ENCODE measurements at regions not wholly inside any gene's neighbourhood (a gene's known extent, or its start where the extent isn't known, plus 50 kb on each side); places are given as distances from the start of the nearest gene placed in this dataset.

- H3K36me3 ChIP-seq (ENCODE audit: control insufficient read depth, insufficient read depth, low read length): no peaks in the 10 kb centered on the region
- DNase-seq (ENCODE audit: low read depth, low spot score): no peak
- no peak overlapping the region for H3K4me3 ChIP-seq (ENCODE audit: low read length)
- no CpG with 5 or more reads among the region's 24 CpGs for WGBS (ENCODE audit: insufficient coverage, insufficient read length)
- no peak overlapping the region for H3K27ac ChIP-seq (ENCODE audit: low read length)
- H3K27me3 ChIP-seq (ENCODE audit: control insufficient read depth, insufficient read depth, low read length): no peaks in the 10 kb centered on the region
- no peaks in the 10 kb centered on the region for H3K9me3 ChIP-seq (ENCODE audit: control insufficient read depth, insufficient read depth, low read length)
- peaks cover 2% of the 10 kb centered on the region; the same call in 1 of the 2 replicates for H3K4me1 ChIP-seq (ENCODE audit: control insufficient read depth, insufficient read depth, low read length)
Measured at GRCh38 chr16:86387468-86388440, 122.6 kb upstream of the FOXF1 start.

DNA sequence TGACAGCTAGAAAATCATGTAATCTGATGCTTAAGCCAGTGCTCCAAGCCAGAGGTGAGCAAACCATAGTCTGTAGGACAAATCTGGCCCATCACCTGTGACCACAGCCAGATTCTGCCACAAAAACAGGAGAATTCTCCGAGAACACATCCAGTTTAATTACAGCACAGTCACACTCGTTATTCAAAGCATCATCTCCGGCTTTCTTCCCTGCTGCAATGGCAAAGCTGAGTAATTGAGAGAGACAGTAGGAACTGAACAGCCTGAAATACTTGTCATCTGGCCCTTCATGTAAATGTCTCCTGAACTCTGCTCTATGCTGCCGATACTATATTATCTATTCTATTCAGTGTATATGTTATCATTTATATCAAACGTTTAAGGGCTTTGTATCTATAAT lies 121.4 kb upstream of the FOXF1 start:
- Histone ChIP-seq H3K27ac (ENCODE audit: low read length) (no peak overlapping the region), H3K4me3 (ENCODE audit: low read length) (no peak overlapping the region), H3K27me3 (ENCODE audit: control insufficient read depth, insufficient read depth, low read length) (no peaks in the 10 kb centered on the region), H3K36me3 (ENCODE audit: control insufficient read depth, insufficient read depth, low read length) (no peaks in the 10 kb centered on the region), H3K9me3 (ENCODE audit: control insufficient read depth, insufficient read depth, low read length) (no peaks in the 10 kb centered on the region), H3K4me1 (ENCODE audit: control insufficient read depth, insufficient read depth, low read length) (no peaks in the 10 kb centered on the region)
- DNase-seq (ENCODE audit: low read depth, low spot score): no peak
- no CpG with 5 or more reads among the region's 5 CpGs for WGBS (ENCODE audit: insufficient coverage, insufficient read length)

DNA sequence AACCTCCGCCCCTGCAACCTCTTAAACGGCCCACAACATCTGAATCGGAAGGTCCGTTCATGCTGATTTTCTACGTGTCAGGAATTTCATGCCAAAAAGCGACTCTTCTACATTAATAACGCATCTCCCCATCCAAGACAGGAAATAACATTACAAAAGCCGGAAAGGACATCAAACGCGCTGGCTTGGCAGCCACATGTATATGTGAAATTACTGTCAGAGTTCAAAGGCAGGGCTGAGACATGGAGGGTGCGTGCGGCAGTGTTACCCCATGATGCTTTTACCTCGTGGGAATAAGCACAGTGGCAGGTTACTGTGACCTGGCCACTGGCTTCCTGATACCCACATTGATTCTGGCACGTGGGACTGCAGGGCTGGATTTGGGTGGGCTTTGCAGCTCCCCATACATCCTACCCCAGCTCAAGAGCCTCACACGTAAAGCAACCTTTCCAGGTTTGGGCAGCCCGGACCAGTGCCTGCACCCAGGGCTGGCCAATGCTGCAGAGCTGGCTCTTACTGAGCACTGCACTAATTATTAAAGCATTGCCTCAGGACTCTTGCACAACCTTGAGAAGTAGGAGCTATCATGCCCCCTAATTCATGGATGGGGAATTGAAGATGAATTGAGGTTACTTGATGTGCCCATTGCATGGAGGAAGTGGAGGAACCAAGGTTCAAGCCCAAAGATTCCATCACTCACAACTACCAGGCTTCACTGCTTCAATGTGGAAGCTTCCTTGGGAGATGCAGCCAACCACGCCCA lies 120.6 kb upstream of the FOXF1 start:
- no CpG with 5 or more reads among the region's 17 CpGs for WGBS (ENCODE audit: insufficient coverage, insufficient read length)
- Histone ChIP-seq H3K36me3 (ENCODE audit: control insufficient read depth, insufficient read depth, low read length) (no peaks in the 10 kb centered on the region), H3K27me3 (ENCODE audit: control insufficient read depth, insufficient read depth, low read length) (no peaks in the 10 kb centered on the region), H3K4me3 (ENCODE audit: low read length) (no peak overlapping the region), H3K27ac (ENCODE audit: low read length) (no peak overlapping the region), H3K4me1 (ENCODE audit: control insufficient read depth, insufficient read depth, low read length) (no peaks in the 10 kb centered on the region), H3K9me3 (ENCODE audit: control insufficient read depth, insufficient read depth, low read length) (no peaks in the 10 kb centered on the region)
- no peak for DNase-seq (ENCODE audit: low read depth, low spot score)

DNA sequence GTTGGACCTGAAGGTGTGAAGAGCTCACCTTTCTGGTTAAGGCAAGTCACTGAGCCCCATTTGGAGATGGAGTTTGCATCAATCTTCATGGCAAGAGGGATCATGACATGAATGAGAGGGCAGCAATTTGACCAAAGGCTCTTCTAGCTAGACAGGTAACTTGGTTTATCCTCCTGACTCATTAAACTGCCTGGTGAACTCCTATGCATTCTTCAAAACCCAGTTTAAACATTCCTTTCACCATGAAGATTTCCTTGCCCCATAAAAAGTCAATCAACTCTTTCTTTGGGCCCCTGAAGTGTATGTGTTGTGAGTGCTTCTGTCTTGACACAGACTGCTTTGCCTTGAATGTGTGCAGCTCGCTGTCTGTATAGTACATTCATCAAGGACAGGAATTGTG lies 120.0 kb upstream of the FOXF1 start:
- Histone ChIP-seq H3K9me3 (ENCODE audit: control insufficient read depth, insufficient read depth, low read length) (no peaks in the 10 kb centered on the region), H3K4me3 (ENCODE audit: low read length) (no peak overlapping the region), H3K27me3 (ENCODE audit: control insufficient read depth, insufficient read depth, low read length) (no peaks in the 10 kb centered on the region), H3K4me1 (ENCODE audit: control insufficient read depth, insufficient read depth, low read length) (no peaks in the 10 kb centered on the region), H3K27ac (ENCODE audit: low read length) (no peak overlapping the region), H3K36me3 (ENCODE audit: control insufficient read depth, insufficient read depth, low read length) (no peaks in the 10 kb centered on the region)
- no peak for DNase-seq (ENCODE audit: low read depth, low spot score)
- no CpG with 5 or more reads among the region's 1 CpG for WGBS (ENCODE audit: insufficient coverage, insufficient read length)

GRCh38 chr16:86391486-86391885 lies 118.8 kb upstream of the FOXF1 start:
- H3K27ac ChIP-seq (ENCODE audit: low read length): no peak overlapping the region
- no CpG with 5 or more reads among the region's 6 CpGs for WGBS (ENCODE audit: insufficient coverage, insufficient read length)
- no peaks in the 10 kb centered on the region; the same call in 1 of the 2 replicates for H3K4me1 ChIP-seq (ENCODE audit: control insufficient read depth, insufficient read depth, low read length)

GRCh38 chr16:86391984-86392383 lies 118.3 kb upstream of the FOXF1 start:
- H3K36me3 ChIP-seq (ENCODE audit: control insufficient read depth, insufficient read depth, low read length): no peaks in the 10 kb centered on the region

More at GRCh38 chr16:86391486-86391885, 118.8 kb upstream of the FOXF1 start:
- Histone ChIP-seq H3K36me3 (ENCODE audit: control insufficient read depth, insufficient read depth, low read length) (no peaks in the 10 kb centered on the region), H3K27me3 (ENCODE audit: control insufficient read depth, insufficient read depth, low read length) (no peaks in the 10 kb centered on the region), H3K9me3 (ENCODE audit: control insufficient read depth, insufficient read depth, low read length) (no peaks in the 10 kb centered on the region), H3K4me3 (ENCODE audit: low read length) (no peak overlapping the region)
- no peak for DNase-seq (ENCODE audit: low read depth, low spot score)

GRCh38 chr16:86392436-86393152 lies 117.7 kb upstream of the FOXF1 start:
- no peak overlapping the region for H3K27ac ChIP-seq (ENCODE audit: low read length)
- no peak overlapping the region for H3K4me3 ChIP-seq (ENCODE audit: low read length)
- no peaks in the 10 kb centered on the region for H3K27me3 ChIP-seq (ENCODE audit: control insufficient read depth, insufficient read depth, low read length)
- no peaks in the 10 kb centered on the region for H3K36me3 ChIP-seq (ENCODE audit: control insufficient read depth, insufficient read depth, low read length)
- no CpG with 5 or more reads among the region's 8 CpGs for WGBS (ENCODE audit: insufficient coverage, insufficient read length)
- H3K9me3 ChIP-seq (ENCODE audit: control insufficient read depth, insufficient read depth, low read length): no peaks in the 10 kb centered on the region
- no peak for DNase-seq (ENCODE audit: low read depth, low spot score)
- peaks cover 2% of the 10 kb centered on the region; the same call in 1 of the 2 replicates for H3K4me1 ChIP-seq (ENCODE audit: control insufficient read depth, insufficient read depth, low read length)

More at GRCh38 chr16:86391984-86392383, 118.3 kb upstream of the FOXF1 start:
- Histone ChIP-seq H3K27me3 (ENCODE audit: control insufficient read depth, insufficient read depth, low read length) (no peaks in the 10 kb centered on the region), H3K9me3 (ENCODE audit: control insufficient read depth, insufficient read depth, low read length) (no peaks in the 10 kb centered on the region), H3K27ac (ENCODE audit: low read length) (no peak overlapping the region), H3K4me3 (ENCODE audit: low read length) (no peak overlapping the region), H3K4me1 (ENCODE audit: control insufficient read depth, insufficient read depth, low read length) (peaks cover 2% of the 10 kb centered on the region; the same call in 1 of the 2 replicates)
- no peak for DNase-seq (ENCODE audit: low read depth, low spot score)
- no CpG with 5 or more reads among the region's 9 CpGs for WGBS (ENCODE audit: insufficient coverage, insufficient read length)

DNA sequence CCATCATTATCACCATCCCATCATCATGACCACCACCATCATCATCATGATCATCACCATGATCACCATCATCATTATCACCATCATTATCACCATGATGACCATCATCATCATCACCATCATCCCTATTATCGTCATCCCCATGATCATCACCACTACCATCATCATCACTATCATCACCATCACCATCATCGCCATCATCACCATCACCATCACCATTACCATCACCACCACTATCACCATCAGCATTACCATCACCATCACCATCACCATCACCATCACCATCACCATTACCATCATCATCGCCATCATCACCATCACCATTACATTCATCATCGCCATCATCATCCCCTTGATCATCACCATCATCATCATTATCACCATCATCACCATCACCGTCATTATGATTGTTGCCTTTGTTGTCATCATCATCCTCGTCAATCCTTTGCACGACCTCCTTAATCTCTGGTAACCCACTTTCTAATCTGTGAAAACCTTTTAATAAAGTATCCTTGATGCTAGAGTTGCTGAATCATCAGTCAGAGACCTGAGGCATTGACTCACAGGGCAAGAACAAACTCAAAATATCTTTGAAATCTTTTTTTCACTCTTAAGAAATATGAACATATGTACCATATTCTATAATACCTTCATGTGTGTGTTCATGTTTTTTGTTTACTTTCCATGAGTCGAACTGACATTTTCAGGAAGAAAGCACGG lies 116.3 kb upstream of the FOXF1 start:
- Histone ChIP-seq H3K9me3 (ENCODE audit: control insufficient read depth, insufficient read depth, low read length) (no peaks in the 10 kb centered on the region), H3K27ac (ENCODE audit: low read length) (no peak overlapping the region), H3K27me3 (ENCODE audit: control insufficient read depth, insufficient read depth, low read length) (no peaks in the 10 kb centered on the region), H3K4me1 (ENCODE audit: control insufficient read depth, insufficient read depth, low read length) (peaks cover 2% of the 10 kb centered on the region; the same call in 1 of the 2 replicates), H3K4me3 (ENCODE audit: low read length) (no peak overlapping the region), H3K36me3 (ENCODE audit: control insufficient read depth, insufficient read depth, low read length) (no peaks in the 10 kb centered on the region)
- 100% methylated on average over 1 of the region's 9 CpGs for WGBS (ENCODE audit: insufficient coverage, insufficient read length)
- no peak for DNase-seq (ENCODE audit: low read depth, low spot score)

DNA sequence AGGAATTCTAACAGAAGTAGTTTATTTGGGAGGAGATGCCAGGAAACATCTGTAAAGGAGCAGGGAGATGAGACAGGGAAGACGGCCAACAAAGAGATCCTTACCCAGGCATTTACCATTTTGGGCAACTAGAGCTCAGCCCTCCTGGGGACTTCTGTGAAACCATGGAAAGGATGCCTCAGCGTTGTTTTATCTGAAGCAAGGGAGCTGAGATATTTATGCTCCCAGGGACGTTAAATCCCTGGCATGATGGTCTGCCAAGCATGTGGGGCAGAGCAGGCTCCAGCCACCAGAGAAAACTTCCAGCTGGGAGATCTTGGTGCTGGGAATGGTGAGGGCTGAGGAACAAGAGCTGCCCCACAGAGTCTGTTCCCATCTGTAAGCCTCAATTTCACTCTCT lies 114.8 kb upstream of the FOXF1 start:
- Histone ChIP-seq H3K36me3 (ENCODE audit: control insufficient read depth, insufficient read depth, low read length) (no peaks in the 10 kb centered on the region), H3K4me1 (ENCODE audit: control insufficient read depth, insufficient read depth, low read length) (peaks cover 2% of the 10 kb centered on the region; the same call in 1 of the 2 replicates), H3K4me3 (ENCODE audit: low read length) (no peak overlapping the region), H3K9me3 (ENCODE audit: control insufficient read depth, insufficient read depth, low read length) (no peaks in the 10 kb centered on the region), H3K27ac (ENCODE audit: low read length) (no peak overlapping the region), H3K27me3 (ENCODE audit: control insufficient read depth, insufficient read depth, low read length) (no peaks in the 10 kb centered on the region)
- DNase-seq (ENCODE audit: low read depth, low spot score): no peak
- WGBS (ENCODE audit: insufficient coverage, insufficient read length): no CpG with 5 or more reads among the region's 3 CpGs
